Activated CD4-positive, alpha-beta T cell treated with anti-CD3 and anti-CD28 coated beads, Interleukin-2, Interleukin-4, amounts not matched to agents 100 ng/mL and 50 ng/mL, durations not matched to agents 16 hours and 8 hours (primary cell): ENCODE measurements at regions not wholly inside any gene's neighbourhood (a gene's known extent, or its start where the extent isn't known, plus 50 kb on each side); places are given as distances from the start of the nearest gene placed in this dataset.

Experiments
- DNase-seq: peaks from one replicate; pipeline ENCODE4 v3.0.0-alpha.2; 2020; ENCODE audit warnings: low spot score

- DNase-seq, result no peak
These were observed 897.5 kb downstream of the SUCLG1 start for GRCh38 chr2:83561592-83561991.

DNA sequence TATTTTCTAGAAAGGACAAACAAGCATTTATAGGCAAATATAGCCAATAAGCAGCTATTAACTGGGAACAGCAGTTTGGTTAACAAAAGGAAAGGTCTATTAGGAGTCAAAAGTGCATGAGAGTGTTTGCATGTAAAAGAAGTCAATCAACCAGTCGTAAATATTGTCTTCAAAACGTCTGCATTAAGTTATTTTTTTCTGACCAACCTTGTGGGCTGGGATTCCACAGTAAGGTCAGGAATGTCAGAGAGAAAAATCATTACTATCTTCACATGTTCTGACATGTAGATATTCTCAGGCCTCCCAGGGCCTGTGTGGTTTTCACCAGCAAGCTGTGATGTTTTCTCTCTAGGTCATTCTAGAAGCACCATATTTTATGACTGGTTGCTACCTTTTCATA is 922.5 kb downstream of the SUCLG1 start:
- no peak for DNase-seq

- no peak for DNase-seq
These were observed 924.7 kb downstream of the SUCLG1 start for GRCh38 chr2:83534416-83534815.

DNA sequence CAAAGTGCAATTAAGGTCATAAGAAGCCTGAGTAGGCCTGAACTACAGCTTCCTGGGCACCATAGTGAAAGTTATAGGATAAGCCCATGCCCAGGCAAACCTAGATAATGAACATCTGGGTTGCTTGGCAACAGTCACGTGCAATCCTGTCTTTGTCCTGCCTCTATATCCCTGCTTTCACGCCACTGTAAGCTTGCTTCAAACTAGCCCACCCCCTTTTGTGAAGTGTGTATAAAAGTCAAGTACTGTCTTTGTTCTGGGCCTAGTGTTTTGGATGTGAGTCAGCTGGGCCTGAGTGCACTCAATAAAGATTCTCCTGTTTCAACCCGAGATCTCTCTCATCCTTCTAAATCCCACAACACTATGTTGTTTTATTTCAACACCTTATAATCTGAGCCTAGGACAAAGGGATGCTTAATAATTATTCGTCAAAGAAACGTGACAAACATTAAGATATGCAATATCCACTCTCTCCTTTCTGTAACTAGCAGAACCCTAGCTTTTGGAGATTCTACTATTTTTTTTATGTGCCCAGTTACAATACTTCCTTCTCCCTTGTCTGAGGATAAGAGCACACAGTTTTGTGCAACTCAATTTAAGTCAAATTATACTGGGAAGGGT is 927.8 kb downstream of the SUCLG1 start:
- no peak for DNase-seq

DNA sequence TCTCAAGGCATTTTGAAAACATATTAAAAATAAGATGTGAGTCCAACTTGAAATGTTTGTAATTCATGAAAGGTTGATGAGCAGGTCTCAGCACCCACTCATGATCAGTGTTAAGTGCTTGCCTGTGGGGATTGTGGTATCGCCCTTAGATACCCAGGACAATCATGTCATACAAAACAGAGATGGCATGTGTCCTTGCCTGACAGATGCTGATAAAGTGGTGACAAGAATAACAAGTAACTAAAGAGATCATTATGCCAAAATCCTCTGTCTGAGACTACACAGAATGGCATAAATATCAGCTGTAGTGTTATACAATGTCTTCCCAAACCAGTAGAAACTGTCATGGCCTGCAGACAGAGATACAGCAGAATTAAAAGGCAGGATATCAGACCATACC is 930.3 kb downstream of the SUCLG1 start:
- DNase-seq, result no peak

- no peak for DNase-seq
These were observed 936.1 kb downstream of the SUCLG1 start for GRCh38 chr2:83522891-83523493.

- no peak for DNase-seq
These were observed 941.2 kb downstream of the SUCLG1 start for GRCh38 chr2:83517727-83518368.

GRCh38 chr2:83516503-83516902 is 942.6 kb downstream of the SUCLG1 start:
- no peak for DNase-seq

GRCh38 chr2:83487451-83487850 is 971.6 kb downstream of the SUCLG1 start:
- no peak for DNase-seq

GRCh38 chr2:83481436-83481835 is 977.6 kb downstream of the SUCLG1 start:
- no peak for DNase-seq

- DNase-seq, result no peak
These were observed 981.0 kb downstream of the SUCLG1 start for GRCh38 chr2:83478037-83478436.

DNA sequence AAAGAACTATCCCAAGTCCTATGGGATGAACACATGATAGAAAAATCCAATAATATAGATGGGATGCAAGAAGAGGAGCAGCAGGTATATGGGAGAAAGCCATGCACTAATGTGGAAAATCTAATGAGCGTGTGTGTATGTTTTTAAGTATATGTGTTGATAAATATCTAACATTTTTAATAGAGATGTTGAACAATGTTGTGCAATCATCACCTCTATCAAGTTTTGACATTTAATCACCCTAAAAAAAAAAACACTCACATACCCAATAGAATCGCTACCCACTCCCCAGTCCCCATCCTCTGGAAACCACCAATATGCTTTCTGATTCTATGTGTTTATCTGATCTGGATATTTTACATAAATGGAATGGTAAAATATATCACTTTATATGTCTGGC is 983.7 kb downstream of the SUCLG1 start:
- no peak for DNase-seq

DNA sequence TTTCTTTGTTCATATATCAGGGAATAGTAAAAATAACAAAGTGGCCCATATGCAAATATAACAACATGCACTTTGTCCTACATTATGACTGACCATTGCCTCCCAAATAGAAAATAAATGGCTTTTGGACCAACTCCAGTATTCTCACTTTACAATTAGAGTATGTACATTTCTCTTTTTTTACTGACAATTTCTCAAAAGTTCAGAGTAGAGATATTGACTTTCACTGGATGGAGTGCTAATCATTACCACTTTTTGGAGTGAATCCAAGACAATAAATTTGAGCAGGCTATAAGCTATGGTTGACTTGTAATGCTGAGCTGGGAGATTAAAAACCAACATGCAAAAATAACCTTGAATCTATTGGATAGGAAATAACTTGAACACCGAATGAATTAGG is 987.4 kb downstream of the SUCLG1 start:
- no peak for DNase-seq

DNA sequence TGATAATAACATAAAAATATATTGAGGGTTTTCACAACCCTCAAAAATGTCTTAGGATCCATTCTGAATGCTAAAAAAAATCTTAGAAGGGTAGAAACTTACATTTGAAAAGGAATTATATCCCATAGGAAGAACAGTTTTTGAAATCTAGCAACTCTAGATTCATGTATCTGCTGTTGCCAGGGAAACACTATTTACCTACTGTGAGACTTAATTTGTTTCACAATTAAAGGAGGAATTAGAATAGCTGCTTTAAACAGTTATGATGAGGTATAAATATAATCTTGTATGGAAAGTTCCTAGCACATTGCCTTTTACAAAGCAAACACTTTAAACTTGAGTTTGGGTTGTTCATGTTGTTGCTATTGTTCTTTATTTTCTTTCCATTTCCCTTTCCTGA is 988.2 kb downstream of the SUCLG1 start:
- no peak for DNase-seq

DNA sequence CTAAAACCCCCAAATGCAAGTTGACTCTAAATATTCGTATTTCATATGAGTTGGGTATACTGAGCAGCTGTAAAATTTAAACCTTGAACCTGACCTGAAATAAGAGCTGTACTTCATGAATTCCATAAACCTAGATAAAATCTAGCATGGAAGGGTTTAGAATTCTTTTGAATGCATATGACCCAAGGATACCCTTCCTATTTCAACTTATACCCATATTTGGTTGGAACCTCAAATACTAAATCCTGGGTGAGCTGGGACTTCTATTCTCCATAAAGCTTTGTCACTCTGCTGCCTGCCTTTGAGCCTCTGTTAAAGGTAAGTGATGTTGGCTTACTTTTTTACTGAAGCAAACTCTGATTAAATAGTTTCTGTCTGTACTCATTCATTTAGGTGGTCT is 994.6 kb downstream of the SUCLG1 start:
- DNase-seq, result no peak

- no peak for DNase-seq
These were observed 996.2 kb downstream of the SUCLG1 start for GRCh38 chr2:83462881-83463280.

DNA sequence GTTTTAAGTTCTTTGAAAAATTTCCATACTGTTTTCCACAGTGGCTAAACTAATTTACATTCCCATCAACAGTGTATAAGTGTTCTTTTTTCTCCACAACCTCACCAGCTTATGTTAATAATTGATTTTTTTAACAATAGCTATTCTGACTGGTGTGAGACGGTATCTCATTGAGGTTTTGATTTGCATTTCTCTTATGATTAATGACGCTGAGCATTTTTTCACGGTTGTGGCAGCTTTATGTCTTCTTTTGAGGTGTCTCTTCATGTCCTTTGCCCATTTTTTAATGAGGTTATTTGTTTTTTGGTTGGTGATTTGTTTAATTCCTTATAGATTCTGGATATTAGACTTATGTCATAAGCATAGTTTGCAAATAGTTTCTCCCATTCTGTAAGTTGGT is 997.9 kb downstream of the SUCLG1 start:
- no peak for DNase-seq

DNA sequence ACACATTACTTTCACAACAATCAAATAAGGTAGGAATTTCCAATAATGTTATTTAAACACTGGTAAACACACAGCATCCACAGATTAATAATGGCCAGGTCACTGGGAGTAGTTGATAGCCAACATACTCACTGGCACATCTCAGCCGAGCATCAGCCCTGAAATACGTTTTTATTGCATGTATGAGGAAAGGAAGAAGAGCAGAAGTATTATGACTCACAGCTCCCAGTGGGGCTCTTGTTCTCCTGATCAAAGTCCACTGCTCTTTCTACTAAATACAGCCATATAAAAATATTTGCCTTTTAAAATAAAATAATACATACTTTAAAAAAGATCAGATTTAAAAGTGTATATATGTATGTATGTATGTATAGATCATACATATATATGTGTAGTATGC is 999.6 kb downstream of the SUCLG1 start:
- no peak for DNase-seq

- DNase-seq, result no peak
These were observed 1023.1 kb downstream of the SUCLG1 start for GRCh38 chr2:83435989-83436388.

DNA sequence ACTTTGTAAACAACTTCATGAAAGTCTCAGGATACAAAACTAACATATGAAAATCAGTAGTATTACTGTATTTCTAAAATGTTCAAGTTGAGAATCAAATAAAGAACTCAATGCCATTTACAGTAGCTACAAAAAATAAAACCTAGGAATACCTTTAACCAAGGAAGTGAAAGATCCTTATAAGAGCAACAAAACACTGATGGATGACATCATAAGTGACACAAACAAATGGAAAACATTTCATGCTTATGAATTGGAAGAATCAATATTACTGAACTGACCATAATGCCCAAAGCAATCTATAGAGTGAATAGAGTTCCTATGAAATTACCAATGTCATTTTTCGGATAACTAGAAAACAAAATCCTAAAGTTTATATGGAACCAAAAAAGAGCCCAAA is 1038.1 kb downstream of the SUCLG1 start:
- DNase-seq, result no peak

DNA sequence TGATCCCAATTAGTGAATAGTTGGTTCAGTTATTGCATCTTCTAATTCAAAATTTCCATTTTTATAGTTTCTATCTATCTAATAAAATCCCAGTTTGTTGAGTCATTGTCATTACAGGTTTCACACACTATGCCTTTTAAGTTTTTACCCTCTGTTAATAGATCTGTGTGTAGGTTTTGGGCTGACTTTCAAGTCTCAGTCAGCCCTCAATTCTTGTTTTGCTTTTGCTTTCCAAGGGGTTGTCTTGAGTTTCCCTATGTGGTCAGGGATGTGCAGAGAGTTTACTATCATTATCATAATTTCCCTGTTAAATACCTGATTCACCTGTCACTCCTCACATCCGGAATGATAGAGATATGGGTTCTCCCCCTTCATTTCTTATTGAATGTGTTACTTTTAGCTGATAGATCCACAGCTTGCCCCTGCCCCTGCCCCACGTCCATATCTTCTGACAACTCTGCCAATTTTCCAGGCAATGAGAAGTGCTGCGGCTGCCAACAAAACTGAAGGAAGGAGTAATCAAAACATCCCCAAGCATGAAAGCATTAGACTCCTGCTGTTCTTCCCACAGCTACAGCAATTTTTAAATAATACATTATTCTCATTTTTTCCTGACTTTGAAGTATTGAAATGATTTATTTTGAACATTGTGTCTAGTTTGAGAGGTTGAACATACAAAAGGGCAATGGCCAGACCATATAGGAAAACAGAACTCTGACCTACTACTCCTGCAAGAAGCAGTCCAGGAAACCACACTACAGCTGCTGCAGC is 1064.8 kb downstream of the SUCLG1 start:
- DNase-seq, result no peak

- no peak for DNase-seq
These were observed 1070.3 kb downstream of the SUCLG1 start for GRCh38 chr2:83388804-83389203.

DNA sequence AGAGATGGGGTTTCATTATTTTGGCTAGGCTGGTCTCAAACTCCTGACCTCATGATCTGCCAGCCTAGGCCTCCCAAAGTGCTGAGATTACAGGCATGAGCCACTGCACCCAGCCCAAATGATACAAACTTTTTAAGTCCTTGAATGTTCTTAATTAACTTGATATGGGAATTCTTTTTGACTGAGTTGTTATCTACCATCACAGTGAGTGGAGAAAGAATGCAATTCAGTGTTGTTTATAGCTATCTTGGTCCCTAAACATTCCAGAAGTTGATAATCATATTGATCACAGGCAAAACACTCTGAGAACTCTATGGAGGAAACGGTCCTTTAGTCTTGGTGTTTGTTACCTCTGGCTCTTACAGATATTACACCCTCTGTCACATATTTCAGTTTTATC is 1072.5 kb downstream of the SUCLG1 start:
- DNase-seq, result no peak
